ENCODE measurements at regions not wholly inside any gene's neighbourhood (a gene's known extent, or its start where the extent isn't known, plus 50 kb on each side); places are given as distances from the start of the nearest gene placed in this dataset.

DNA sequence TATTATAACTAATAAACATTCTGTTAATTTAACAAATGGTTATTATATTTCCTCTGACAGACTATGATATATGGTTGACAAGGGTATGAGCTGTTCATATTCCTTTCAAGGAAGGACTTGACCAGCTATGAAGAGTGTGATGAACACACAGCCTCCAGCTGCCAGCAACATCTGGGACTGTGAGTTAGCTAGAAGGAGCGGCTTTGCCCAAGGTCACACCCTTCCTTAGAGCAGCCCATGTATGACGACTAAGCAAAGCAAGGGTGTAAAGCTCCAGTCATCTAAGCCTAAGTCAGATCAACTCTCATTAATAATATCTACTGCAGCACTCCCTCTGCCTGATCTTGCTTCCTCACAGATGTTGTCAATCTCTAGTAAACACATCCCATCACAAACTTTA is 355.4 kb downstream of the PLPP3 start:
- no peak overlapping the region for H3K4me3 ChIP-seq (ENCODE audit: low read depth, low read length)
- DNase-seq (ENCODE audit: low read depth), result no peak
- TF ChIP-seq, protein P1, sequence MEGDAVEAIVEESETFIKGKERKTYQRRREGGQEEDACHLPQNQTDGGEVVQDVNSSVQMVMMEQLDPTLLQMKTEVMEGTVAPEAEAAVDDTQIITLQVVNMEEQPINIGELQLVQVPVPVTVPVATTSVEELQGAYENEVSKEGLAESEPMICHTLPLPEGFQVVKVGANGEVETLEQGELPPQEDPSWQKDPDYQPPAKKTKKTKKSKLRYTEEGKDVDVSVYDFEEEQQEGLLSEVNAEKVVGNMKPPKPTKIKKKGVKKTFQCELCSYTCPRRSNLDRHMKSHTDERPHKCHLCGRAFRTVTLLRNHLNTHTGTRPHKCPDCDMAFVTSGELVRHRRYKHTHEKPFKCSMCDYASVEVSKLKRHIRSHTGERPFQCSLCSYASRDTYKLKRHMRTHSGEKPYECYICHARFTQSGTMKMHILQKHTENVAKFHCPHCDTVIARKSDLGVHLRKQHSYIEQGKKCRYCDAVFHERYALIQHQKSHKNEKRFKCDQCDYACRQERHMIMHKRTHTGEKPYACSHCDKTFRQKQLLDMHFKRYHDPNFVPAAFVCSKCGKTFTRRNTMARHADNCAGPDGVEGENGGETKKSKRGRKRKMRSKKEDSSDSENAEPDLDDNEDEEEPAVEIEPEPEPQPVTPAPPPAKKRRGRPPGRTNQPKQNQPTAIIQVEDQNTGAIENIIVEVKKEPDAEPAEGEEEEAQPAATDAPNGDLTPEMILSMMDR (IDR thresholded peaks at IDR 0.05; ENCODE audit: insufficient read depth, low read depth, low read length, missing control alignments), result no peak

DNA sequence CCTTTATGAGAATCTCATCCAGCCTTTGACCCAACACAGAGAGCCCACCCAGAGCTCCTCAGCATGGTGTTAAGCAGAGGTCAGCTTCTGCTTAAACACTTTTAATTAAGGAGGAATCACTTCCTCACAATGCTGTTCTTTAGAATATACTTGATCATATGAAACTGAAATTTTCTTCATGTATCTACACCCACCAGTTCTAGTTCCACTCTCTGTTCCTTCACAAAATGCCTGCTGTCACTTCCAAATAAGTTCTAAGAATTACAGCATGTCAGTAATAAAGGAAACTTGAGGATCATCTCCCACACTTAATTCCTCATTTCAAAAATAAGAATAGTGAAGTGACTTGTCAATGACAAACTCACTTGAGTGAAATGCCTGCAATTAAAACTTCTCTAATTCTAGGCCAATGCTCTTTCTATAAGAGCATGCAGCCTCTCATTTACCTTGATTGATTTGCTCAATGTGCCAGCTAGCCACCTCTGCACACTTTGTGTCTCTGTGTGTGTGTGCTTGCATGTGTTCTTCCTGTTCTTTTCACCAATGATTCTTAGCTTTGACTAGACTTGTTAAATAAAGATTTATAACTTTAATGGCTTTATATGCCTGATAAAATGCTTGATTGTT is 356.3 kb downstream of the PLPP3 start:
- TF ChIP-seq, protein P1 (IDR thresholded peaks at IDR 0.05; ENCODE audit: insufficient read depth, low read depth, low read length, missing control alignments), result no peak
- DNase-seq (ENCODE audit: low read depth), result no peak
- H3K4me3 ChIP-seq (ENCODE audit: low read depth, low read length), result no peak overlapping the region

DNA sequence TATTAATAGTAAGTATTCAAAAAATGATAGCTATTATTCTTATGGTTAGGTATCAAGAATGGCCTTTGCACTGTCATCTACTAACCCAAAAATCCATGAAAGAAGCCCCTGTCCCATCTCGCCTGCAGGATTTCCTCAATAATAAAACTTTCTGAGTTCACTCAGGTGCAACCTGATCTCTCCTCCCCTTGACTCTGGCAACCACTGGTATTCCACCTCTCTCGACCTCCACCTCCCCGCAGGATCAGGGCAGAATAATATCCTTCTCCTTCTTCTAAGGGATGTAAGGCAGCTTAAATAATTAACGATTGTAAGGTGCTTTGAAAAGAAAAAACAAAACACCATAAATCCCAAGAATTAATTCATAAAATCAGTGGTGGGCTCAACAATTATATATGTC is 359.3 kb downstream of the PLPP3 start:
- no peak for DNase-seq (ENCODE audit: low read depth)
- no peak overlapping the region for H3K4me3 ChIP-seq (ENCODE audit: low read depth, low read length)
- TF ChIP-seq, protein P1 (IDR thresholded peaks at IDR 0.05; ENCODE audit: insufficient read depth, low read depth, low read length, missing control alignments), result no peak

DNA sequence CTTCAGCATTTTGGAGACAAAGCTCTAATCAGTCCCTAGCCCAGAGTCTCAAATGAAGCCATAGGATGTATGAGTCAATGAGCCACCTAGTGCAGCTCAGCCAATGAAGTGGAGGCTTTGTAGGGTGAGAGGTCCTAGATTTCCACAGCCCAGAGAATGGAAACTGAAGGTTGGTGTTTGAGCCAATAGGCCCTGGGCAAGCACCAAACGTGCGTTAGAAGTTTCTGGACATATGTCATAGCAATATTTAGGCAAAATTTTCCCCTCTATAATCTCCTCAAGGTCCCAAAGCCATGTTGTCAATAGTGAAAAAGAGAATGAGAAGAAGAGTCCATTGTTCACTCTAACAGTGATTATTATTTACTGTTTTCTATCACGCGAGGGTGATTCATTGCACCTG is 361.3 kb downstream of the PLPP3 start:
- no peak for DNase-seq (ENCODE audit: low read depth)
- H3K4me3 ChIP-seq (ENCODE audit: low read depth, low read length), result no peak overlapping the region
- TF ChIP-seq, protein P1 (IDR thresholded peaks at IDR 0.05; ENCODE audit: insufficient read depth, low read depth, low read length, missing control alignments), result no peak

DNA sequence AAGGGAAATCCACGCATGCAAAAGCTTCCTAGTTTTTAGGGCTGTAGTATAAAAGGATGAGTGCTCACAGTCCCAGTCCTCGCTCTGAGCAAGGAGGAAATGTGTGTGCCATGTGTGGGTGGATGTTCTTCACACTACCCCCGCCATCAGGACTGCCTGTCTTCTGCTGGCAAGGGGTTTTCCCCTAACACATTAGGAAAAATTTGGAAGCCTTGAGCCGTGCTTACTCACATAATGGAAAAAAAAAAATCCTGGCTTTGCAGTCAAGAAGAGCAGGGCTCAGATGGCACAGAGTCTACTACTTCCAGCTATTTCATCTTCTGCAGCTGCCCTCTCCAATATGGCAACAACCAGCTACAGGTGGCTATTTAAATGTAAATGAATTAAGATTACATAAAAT is 363.1 kb downstream of the PLPP3 start:
- DNase-seq (ENCODE audit: low read depth), result no peak
- TF ChIP-seq, protein P1 (IDR thresholded peaks at IDR 0.05; ENCODE audit: insufficient read depth, low read depth, low read length, missing control alignments), result no peak
- no peak overlapping the region for H3K4me3 ChIP-seq (ENCODE audit: low read depth, low read length)

DNA sequence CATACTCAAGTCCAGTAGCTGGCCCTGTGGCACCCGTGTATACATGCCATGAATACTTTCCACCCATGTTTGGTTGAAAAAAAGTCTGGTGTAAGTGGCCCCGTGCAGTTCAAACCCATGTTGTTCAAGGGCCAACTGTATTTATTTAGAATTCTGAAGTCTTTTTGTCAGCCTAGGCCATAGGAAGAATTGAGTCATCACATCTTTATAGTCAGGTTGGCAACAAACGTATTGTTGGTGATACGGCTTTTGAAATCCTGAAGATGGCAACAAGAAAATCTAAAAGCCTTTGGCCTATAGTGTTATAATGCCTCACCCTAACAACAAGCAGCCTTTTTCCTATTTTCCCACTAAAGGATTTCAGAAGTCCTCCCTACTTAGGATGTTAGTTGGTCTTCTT is 363.6 kb downstream of the PLPP3 start:
- H3K4me3 ChIP-seq (ENCODE audit: low read depth, low read length), result no peak overlapping the region
- TF ChIP-seq, protein P1 (IDR thresholded peaks at IDR 0.05; ENCODE audit: insufficient read depth, low read depth, low read length, missing control alignments), result no peak
- no peak for DNase-seq (ENCODE audit: low read depth)

DNA sequence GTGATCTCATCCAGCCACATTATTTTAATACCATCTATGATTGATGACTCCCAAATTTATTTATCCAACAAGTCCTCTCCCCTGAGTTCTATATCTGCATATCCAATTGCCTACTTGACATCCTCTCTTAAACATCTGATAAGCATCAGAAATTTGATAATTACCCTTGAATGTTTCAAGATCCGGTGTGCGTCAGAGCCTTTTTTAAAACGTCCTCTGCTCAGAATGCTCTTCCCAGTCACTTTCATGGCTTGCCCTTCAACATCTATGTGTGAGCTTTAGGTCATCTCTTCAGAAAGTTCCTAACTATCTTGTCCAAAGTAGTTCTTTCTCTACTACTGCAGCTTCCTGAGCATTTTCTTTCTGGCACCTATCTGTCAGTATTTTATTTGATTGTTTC is 364.3 kb downstream of the PLPP3 start:
- no peak overlapping the region for H3K4me3 ChIP-seq (ENCODE audit: low read depth, low read length)
- DNase-seq (ENCODE audit: low read depth), result no peak
- TF ChIP-seq, protein P1 (IDR thresholded peaks at IDR 0.05; ENCODE audit: insufficient read depth, low read depth, low read length, missing control alignments), result no peak
